ENCODE measurements at regions not wholly inside any gene's neighbourhood (a gene's known extent, or its start where the extent isn't known, plus 50 kb on each side); places are given as distances from the start of the nearest gene placed in this dataset.

DNA sequence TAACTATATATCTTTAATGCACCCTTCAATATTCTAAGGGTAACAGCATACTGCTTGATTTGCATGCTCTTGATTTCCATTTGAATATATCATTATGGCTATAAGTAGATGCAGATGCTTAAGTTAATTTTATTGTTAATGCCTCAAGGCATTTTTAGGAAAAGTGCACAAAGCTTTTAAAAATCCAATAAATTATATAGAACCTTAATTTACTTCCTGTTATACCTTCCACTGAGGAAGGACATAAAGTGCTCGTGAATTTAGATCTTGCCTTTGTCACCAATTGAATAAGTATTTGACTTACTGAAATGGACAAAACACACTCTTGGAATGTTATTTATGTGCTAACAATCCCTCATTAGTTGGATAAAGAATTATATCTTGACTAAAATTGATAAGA lies 276.7 kb upstream of the CCDC54 start:
- TF ChIP-seq CTCF (conservative IDR thresholded peaks at IDR 0.05) (no peak), ZFX (IDR thresholded peaks at IDR 0.05) (no peak)
